Renal cortex interstitium (tissue), 11 donors: ENCODE measurements at regions not wholly inside any gene's neighbourhood (a gene's known extent, or its start where the extent isn't known, plus 50 kb on each side); places are given as distances from the start of the nearest gene placed in this dataset.
"Not testable (repeated sequence)": the region's sequence is repeated elsewhere in the genome, so short reads cannot be mapped to it uniquely, and the experiment has no call there.

Source experiments
- DNase-seq, 11 donors: peaks; one replicate each; pipeline ENCODE4 v3.0.0-alpha.2; 2013; ENCODE audit warnings: low read depth in 9 of 11, low spot score in 4 of 11; ENCODE audit errors: extremely low read depth in 1 of 11

- DNase-seq = no peak
These were observed 138.4 kb upstream of the TENT5A start for GRCh38 chr6:81890846-81891245.

- DNase-seq = no peak
These were observed 137.0 kb upstream of the TENT5A start for GRCh38 chr6:81889377-81890053.

- DNase-seq = not testable (repeated sequence)
These were observed 134.4 kb upstream of the TENT5A start for GRCh38 chr6:81886909-81887308.

GRCh38 chr6:81886157-81886556 is 133.7 kb upstream of the TENT5A start:
- DNase-seq = no peak

GRCh38 chr6:81881660-81882059 is 129.2 kb upstream of the TENT5A start:
- no peak for DNase-seq

GRCh38 chr6:81878479-81878878 is 126.0 kb upstream of the TENT5A start:
- no peak for DNase-seq

GRCh38 chr6:81876971-81877370 is 124.5 kb upstream of the TENT5A start:
- no peak for DNase-seq

- DNase-seq = no peak
These were observed 123.4 kb upstream of the TENT5A start for GRCh38 chr6:81875782-81876293.

GRCh38 chr6:81869749-81870508 is 117.4 kb upstream of the TENT5A start:
- not testable (repeated sequence) for DNase-seq

GRCh38 chr6:81865712-81866111 is 113.2 kb upstream of the TENT5A start:
- no peak for DNase-seq

- no peak for DNase-seq
These were observed 111.6 kb upstream of the TENT5A start for GRCh38 chr6:81864124-81864523.

GRCh38 chr6:81863123-81863522 is 110.6 kb upstream of the TENT5A start:
- DNase-seq = no peak

- DNase-seq = no peak
These were observed 108.8 kb upstream of the TENT5A start for GRCh38 chr6:81861281-81861680.

- DNase-seq = no peak
These were observed 107.4 kb upstream of the TENT5A start for GRCh38 chr6:81859884-81860283.

- DNase-seq = no peak
These were observed 105.3 kb upstream of the TENT5A start for GRCh38 chr6:81857812-81858211.

GRCh38 chr6:81856872-81857271 is 104.4 kb upstream of the TENT5A start:
- no peak for DNase-seq

- no peak for DNase-seq
These were observed 102.0 kb upstream of the TENT5A start for GRCh38 chr6:81854474-81854873.

GRCh38 chr6:81853975-81854374 is 101.5 kb upstream of the TENT5A start:
- DNase-seq = no peak

- no peak for DNase-seq
These were observed 96.8 kb upstream of the TENT5A start for GRCh38 chr6:81849248-81849647.

- no peak for DNase-seq
These were observed 95.4 kb upstream of the TENT5A start for GRCh38 chr6:81847866-81848265.

GRCh38 chr6:81844686-81845085 is 92.2 kb upstream of the TENT5A start:
- DNase-seq = no peak
